Natural killer cell (primary cell): ENCODE measurements at regions not wholly inside any gene's neighbourhood (a gene's known extent, or its start where the extent isn't known, plus 50 kb on each side); places are given as distances from the start of the nearest gene placed in this dataset.
"Not testable (repeated sequence)": the region's sequence is repeated elsewhere in the genome, so short reads cannot be mapped to it uniquely, and the experiment has no call there.

ENCODE experiments used
- ATAC-seq, 3 donors: fragments of 150-1000 bp in 2 of 3; fragments of 200-7000 bp in 1 of 3; cut with Tn5 transposase; 1 replicate in 1 of 3; 2 replicates in 2 of 3; pipeline ENCODE4 v1.10.0; 2021; ENCODE audit warnings: mild to moderate bottlenecking in 2 of 3, moderate library complexity in 2 of 3
- DNase-seq, 2 donors: peaks; one replicate each; pipeline versions ENCODE4 v3.0.0 to v3.0.0-alpha.2; 2013 to 2021; ENCODE audit warnings: mixed read lengths in 1 of 2
- H3K27ac ChIP-seq: one replicate; pipeline ENCODE4 v1.5.1; 2013; ENCODE audit warnings: mild to moderate bottlenecking, low read length
- H3K27me3 ChIP-seq: one replicate; pipeline ENCODE4 v1.6.1; 2013; ENCODE audit warnings: low read length; ENCODE audit not compliant: control insufficient read depth, insufficient read depth
- H3K36me3 ChIP-seq: one replicate; pipeline ENCODE4 v1.6.1; 2013; ENCODE audit warnings: low read length; ENCODE audit not compliant: control insufficient read depth, insufficient read depth
- H3K4me1 ChIP-seq: one replicate; pipeline ENCODE4 v1.6.1; 2013; ENCODE audit warnings: low read length; ENCODE audit not compliant: control insufficient read depth, insufficient read depth
- H3K4me3 ChIP-seq: one replicate; pipeline ENCODE4 v1.5.1; 2013; ENCODE audit warnings: low read length
- H3K9me3 ChIP-seq: one replicate; pipeline ENCODE4 v1.6.1; 2013; ENCODE audit warnings: low read length; ENCODE audit not compliant: control insufficient read depth, insufficient read depth
- H3K27ac Mint-ChIP-seq, 2 donors: one replicate each; pipeline ENCODE4 v1.8.0; 2022; ENCODE audit warnings: mild to moderate bottlenecking in 2 of 2, mixed read lengths in 2 of 2, moderate library complexity in 1 of 2
- H3K27me3 Mint-ChIP-seq, 2 donors: one replicate each; pipeline ENCODE4 v1.8.0; 2022; ENCODE audit warnings: low read depth in 2 of 2, mixed read lengths in 2 of 2
- H3K36me3 Mint-ChIP-seq: one replicate; pipeline ENCODE4 v1.8.0; 2022; ENCODE audit warnings: mixed read lengths
- H3K4me1 Mint-ChIP-seq, 2 donors: one replicate each; pipeline ENCODE4 v1.8.0; 2022; ENCODE audit warnings: mixed read lengths in 2 of 2
- H3K4me3 Mint-ChIP-seq: one replicate; pipeline ENCODE4 v1.8.0; 2022; ENCODE audit warnings: mild to moderate bottlenecking, moderate library complexity, mixed read lengths
- H3K9me3 Mint-ChIP-seq, 2 donors: one replicate each; pipeline ENCODE4 v1.8.0; 2022; ENCODE audit warnings: mixed read lengths in 2 of 2
- WGBS: methylation state at CpG from one replicate; pipeline ENCODE4 v1.1.7; 2013; ENCODE audit warnings: missing lambda C conversion rate; ENCODE audit not compliant: insufficient coverage; 5-methylcytosine and 5-hydroxymethylcytosine counted together
- intact Hi-C: fragments of 100-400 bp; cut with micrococcal nuclease; formaldehyde crosslinking; loops from one replicate; pipeline ENCODE4 v1.14.2; 2022
- TF ChIP-seq, protein P1 (sequence below): fragments of 200-600 bp; IDR thresholded peaks from one replicate; pipeline ENCODE4 v1.8.0; 2022; ENCODE audit warnings: antibody characterized with exemption

DNA sequence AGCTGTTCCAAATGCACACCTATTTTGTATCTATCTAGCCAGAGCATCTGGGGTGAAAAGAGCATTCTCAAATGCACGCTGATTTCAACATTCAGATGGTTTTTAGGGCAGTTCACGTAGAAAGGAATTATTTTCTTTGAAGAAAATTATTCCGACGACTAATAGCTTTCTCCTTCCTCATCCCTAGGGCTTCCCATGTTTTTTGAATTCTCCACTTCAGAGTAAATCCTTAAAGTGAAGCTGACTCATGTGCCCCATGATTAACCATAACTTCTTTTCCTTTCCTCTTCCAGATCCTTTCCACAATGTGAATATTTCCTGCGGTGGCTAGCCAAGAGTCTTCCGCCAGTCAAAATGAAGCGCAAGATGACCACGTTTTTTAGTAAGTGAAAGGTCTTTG, 86.7 kb upstream of the PDHA1 start:
- intact Hi-C loops, result no loop called here
- no peaks in the 10 kb centered on the region for H3K36me3 Mint-ChIP-seq

DNA sequence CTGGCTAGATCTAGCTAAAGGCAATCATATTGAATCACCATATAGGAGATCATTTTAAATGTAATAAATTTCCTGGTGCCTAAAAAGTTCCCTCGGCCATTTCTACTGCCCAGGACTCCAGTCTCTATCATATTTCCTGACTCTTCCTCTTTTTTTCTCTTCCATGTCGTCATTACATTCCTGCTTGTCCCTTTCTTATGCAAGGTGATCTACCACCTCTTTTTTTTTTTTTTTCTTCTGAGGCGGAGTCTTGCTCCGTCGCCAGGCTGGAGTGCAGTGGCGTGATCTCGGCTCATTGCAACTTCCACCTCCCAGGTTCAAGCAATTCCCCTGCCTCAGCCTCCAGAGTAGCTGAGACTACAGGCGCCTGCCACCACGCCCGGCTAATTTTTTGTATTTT, 82.7 kb upstream of the PDHA1 start:
- H3K9me3 ChIP-seq, H3K4me1 Mint-ChIP-seq, H3K27ac Mint-ChIP-seq, intact Hi-C loops, ATAC-seq, H3K27me3 Mint-ChIP-seq, H3K27me3 ChIP-seq, H3K9me3 Mint-ChIP-seq, H3K27ac ChIP-seq, H3K36me3 ChIP-seq, DNase-seq, H3K4me3 Mint-ChIP-seq, H3K4me1 ChIP-seq, H3K4me3 ChIP-seq, H3K36me3 Mint-ChIP-seq: not testable (repeated sequence)
- 76% methylated on average over 4 of the region's 10 CpGs for WGBS

More for the DNA sequence above, 86.7 kb upstream of the PDHA1 start:
- Histone ChIP-seq H3K9me3 (no peaks in the 10 kb centered on the region), H3K27me3 (no peaks in the 10 kb centered on the region), H3K4me3 (no peak overlapping the region), H3K4me1 (no peaks in the 10 kb centered on the region), H3K36me3 (no peaks in the 10 kb centered on the region), H3K27ac (no peak overlapping the region)
- Mint-ChIP-seq H3K4me3 (no peak overlapping the region), H3K9me3 (peaks cover 0 to 2% of the 10 kb centered on the region in 2 donors), H3K27me3 (peaks cover 7 to 15% of the 10 kb centered on the region in 2 donors), H3K4me1 (no peaks in the 10 kb centered on the region), H3K27ac (no peak overlapping the region)
- TF ChIP-seq, protein P1, sequence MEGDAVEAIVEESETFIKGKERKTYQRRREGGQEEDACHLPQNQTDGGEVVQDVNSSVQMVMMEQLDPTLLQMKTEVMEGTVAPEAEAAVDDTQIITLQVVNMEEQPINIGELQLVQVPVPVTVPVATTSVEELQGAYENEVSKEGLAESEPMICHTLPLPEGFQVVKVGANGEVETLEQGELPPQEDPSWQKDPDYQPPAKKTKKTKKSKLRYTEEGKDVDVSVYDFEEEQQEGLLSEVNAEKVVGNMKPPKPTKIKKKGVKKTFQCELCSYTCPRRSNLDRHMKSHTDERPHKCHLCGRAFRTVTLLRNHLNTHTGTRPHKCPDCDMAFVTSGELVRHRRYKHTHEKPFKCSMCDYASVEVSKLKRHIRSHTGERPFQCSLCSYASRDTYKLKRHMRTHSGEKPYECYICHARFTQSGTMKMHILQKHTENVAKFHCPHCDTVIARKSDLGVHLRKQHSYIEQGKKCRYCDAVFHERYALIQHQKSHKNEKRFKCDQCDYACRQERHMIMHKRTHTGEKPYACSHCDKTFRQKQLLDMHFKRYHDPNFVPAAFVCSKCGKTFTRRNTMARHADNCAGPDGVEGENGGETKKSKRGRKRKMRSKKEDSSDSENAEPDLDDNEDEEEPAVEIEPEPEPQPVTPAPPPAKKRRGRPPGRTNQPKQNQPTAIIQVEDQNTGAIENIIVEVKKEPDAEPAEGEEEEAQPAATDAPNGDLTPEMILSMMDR, result no peak
- 87% methylated on average over 4 of the region's 8 CpGs for WGBS
- ATAC-seq (no peak), DNase-seq (no peak)

DNA sequence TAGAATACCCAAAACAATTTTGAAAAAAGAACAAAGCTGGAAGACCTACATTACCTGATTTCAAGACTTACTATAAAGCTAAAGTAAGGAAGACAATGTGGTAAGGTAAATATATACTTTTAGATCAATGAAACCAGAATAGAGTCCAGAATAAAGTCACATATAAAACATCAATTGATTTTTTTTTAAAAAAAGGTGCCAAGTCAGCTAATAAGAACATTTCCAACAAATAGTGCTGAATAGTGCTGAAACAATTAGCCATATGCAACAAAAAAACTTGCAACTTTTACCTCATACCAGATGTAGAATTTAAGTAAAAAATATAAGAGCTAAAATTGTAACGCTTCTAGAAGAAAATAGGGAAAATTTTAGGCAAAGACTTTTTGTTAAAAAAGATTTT, 73.0 kb upstream of the PDHA1 start:
- peaks cover 0 to 7% of the 10 kb centered on the region in 2 donors for H3K4me1 Mint-ChIP-seq
- H3K27me3 Mint-ChIP-seq, result peaks cover 3 to 12% of the 10 kb centered on the region in 2 donors
- no CpG with 5 or more reads among the region's 1 CpG for WGBS
- H3K36me3 ChIP-seq, result no peaks in the 10 kb centered on the region
- no peaks in the 10 kb centered on the region for H3K9me3 ChIP-seq
- no peaks in the 10 kb centered on the region for H3K36me3 Mint-ChIP-seq
- H3K27ac Mint-ChIP-seq, result no peak overlapping the region
- H3K27ac ChIP-seq, result no peak overlapping the region
- no peaks in the 10 kb centered on the region for H3K4me1 ChIP-seq
- no peak overlapping the region for H3K4me3 ChIP-seq
- no peak overlapping the region for H3K4me3 Mint-ChIP-seq
- TF ChIP-seq, protein P1, result no peak
- DNase-seq (no peak), ATAC-seq (no peak)
- intact Hi-C loops, result no loop called here
- H3K9me3 Mint-ChIP-seq, result no peaks in the 10 kb centered on the region
- no peaks in the 10 kb centered on the region for H3K27me3 ChIP-seq

DNA sequence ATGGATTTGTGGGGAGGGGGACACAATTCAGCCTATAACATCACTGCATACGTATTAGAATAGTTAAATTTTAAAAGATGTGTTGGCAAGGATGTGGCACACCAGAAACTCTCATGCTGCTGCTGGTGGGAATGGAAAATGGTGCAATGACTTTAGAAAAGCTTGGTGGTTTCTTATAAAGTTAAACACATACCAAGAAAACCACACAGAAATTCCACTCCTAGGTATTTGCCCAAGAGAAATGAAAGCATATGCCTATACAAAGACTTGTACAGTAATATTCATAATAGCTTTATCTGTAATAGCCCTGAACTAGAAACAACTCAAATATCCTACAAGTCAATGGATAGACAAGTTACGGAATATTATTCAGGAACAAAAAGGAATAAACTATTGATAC, 71.3 kb upstream of the PDHA1 start:
- intact Hi-C loops, result no loop called here
- no peak for ATAC-seq
- no CpG with 5 or more reads among the region's 2 CpGs for WGBS
- H3K27ac ChIP-seq, result no peak overlapping the region
- H3K9me3 ChIP-seq, result no peaks in the 10 kb centered on the region
- H3K27me3 ChIP-seq, result no peaks in the 10 kb centered on the region
- Mint-ChIP-seq H3K9me3 (no peaks in the 10 kb centered on the region), H3K4me1 (peaks cover 0 to 7% of the 10 kb centered on the region in 2 donors), H3K4me3 (no peak overlapping the region), H3K27ac (no peak overlapping the region), H3K27me3 (peaks cover 0 to 4% of the 10 kb centered on the region in 2 donors), H3K36me3 (no peaks in the 10 kb centered on the region)
- H3K36me3 ChIP-seq, result no peaks in the 10 kb centered on the region
- TF ChIP-seq, protein P1, result no peak
- no peak for DNase-seq
- no peaks in the 10 kb centered on the region for H3K4me1 ChIP-seq
- no peak overlapping the region for H3K4me3 ChIP-seq
